ENCODE measurements at regions not wholly inside any gene's neighbourhood (a gene's known extent, or its start where the extent isn't known, plus 50 kb on each side); places are given as distances from the start of the nearest gene placed in this dataset.

- H3K27ac ChIP-seq, result no peak overlapping the region
- intact Hi-C loops (cut with DNase I), result no loop called here
- TF ChIP-seq, protein P1, sequence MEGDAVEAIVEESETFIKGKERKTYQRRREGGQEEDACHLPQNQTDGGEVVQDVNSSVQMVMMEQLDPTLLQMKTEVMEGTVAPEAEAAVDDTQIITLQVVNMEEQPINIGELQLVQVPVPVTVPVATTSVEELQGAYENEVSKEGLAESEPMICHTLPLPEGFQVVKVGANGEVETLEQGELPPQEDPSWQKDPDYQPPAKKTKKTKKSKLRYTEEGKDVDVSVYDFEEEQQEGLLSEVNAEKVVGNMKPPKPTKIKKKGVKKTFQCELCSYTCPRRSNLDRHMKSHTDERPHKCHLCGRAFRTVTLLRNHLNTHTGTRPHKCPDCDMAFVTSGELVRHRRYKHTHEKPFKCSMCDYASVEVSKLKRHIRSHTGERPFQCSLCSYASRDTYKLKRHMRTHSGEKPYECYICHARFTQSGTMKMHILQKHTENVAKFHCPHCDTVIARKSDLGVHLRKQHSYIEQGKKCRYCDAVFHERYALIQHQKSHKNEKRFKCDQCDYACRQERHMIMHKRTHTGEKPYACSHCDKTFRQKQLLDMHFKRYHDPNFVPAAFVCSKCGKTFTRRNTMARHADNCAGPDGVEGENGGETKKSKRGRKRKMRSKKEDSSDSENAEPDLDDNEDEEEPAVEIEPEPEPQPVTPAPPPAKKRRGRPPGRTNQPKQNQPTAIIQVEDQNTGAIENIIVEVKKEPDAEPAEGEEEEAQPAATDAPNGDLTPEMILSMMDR (IDR thresholded peaks at IDR 0.05), result no peak
These were observed 346.9 kb upstream of the PODXL start for GRCh38 chr7:131903315-131903714.

DNA sequence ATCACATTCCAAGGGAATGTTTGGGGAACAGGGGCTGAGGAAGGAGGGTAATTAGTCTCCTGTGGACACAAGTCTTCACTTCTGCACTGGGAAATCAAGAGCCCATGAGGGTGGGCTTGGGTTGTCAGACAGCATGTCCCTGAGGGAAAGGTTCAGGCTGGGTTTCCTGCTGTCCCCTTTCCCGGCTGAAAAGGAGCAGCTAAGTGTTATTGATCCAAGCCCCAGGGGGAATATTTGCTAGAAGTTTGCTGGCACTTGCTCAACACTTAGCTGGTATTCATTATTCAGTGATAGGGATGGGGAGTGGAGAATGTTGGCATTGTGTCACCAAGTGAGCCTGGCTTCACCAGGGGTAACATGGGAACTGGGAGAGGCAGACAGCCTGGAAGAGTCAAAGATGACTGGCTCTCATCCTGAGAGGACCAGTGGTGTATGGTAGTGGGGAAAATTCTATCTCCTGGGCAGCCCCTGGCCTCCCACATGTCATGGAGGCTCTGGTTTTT is 344.4 kb upstream of the PODXL start:
- Histone ChIP-seq H3K4me3 (no peak overlapping the region), H3K9me3 (peaks cover 0 to 8% of the 10 kb centered on the region in 2 donors), H3K4me1 (no peaks in the 10 kb centered on the region), H3K27ac (no peak overlapping the region), H3K36me3 (no peaks in the 10 kb centered on the region), H3K27me3 (no peaks in the 10 kb centered on the region)
- peak in 1 of 2 donors; percentile 21 for DNase-seq (ENCODE audit: low spot score in 2 of 2)
- TF ChIP-seq, protein P1 (IDR thresholded peaks at IDR 0.05), result no peak
- intact Hi-C loops (cut with DNase I), result no loop called here

More at GRCh38 chr7:131903315-131903714, 346.9 kb upstream of the PODXL start:
- Histone ChIP-seq H3K4me1 (no peaks in the 10 kb centered on the region), H3K4me3 (no peak overlapping the region), H3K27me3 (no peaks in the 10 kb centered on the region), H3K36me3 (no peaks in the 10 kb centered on the region), H3K9me3 (peaks cover 0 to 8% of the 10 kb centered on the region in 2 donors)
- DNase-seq (ENCODE audit: low spot score in 2 of 2), result no peak

DNA sequence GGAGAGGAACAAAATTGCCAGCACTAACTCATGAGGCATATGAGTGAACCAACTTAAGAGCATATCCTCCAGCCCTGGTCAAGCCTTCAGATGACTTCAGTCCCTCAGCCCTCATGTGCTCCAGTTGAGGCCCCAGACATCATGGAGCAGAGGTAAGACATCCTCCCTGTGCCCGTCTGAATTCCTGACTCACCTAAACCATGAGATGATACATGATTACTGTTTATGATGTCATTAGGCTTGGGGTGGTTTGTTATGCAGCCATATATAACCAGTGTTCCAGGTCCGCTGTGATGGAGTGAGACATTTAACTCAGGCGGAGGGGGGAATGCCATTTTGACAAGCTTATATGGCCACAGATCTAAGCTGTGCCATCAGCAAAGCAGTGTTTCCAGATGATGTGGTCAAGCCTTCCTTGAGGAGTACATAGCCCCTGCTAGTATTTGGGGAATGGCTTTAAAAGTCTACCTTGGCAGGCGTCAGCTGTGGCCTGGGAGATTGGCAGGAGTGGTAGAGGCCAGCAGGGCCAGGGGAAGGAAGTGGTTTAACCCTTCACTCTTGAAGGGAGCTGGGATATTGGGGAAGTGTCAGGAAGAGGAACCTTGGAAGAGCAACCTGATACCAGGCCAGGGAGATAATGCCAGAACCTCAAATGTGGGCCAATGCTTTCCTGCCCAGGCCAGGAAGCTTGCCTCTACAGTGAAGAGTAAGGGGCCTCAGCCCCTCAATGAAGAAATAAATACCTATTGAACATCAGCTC is 343.0 kb upstream of the PODXL start:
- intact Hi-C loops (cut with DNase I), result no loop called here
- peaks cover 0 to 8% of the 10 kb centered on the region in 2 donors for H3K9me3 ChIP-seq
- TF ChIP-seq, protein P1 (IDR thresholded peaks at IDR 0.05), result no peak
- no peaks in the 10 kb centered on the region for H3K4me1 ChIP-seq
- H3K27ac ChIP-seq, result no peak overlapping the region
- peak in 1 of 2 donors; percentile 27 for DNase-seq (ENCODE audit: low spot score in 2 of 2)
- no peaks in the 10 kb centered on the region for H3K36me3 ChIP-seq
- no peak overlapping the region for H3K4me3 ChIP-seq
- no peaks in the 10 kb centered on the region for H3K27me3 ChIP-seq

DNA sequence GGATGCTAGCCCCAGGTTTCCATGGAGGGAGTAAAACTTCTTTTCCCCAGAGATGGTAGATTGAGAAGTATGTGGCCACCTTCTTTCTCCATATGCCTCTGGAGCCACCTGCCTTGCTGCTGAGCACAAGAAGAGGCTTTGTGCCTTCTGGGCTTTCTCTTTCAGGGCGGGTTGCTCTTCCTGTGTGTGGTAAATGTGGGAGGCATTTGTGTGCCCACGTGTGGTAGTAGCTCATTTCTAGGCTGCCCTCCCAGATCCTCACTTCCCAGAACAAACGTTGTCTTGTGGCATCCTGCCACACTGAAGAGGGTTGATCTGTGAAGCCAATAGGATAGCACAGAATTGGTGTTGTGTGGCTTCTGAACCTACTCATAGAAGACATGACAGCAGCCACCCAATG is 342.0 kb upstream of the PODXL start:
- no peaks in the 10 kb centered on the region for H3K27me3 ChIP-seq
- H3K4me1 ChIP-seq, result no peaks in the 10 kb centered on the region
- H3K36me3 ChIP-seq, result no peaks in the 10 kb centered on the region
- no peak overlapping the region for H3K4me3 ChIP-seq
- intact Hi-C loops (cut with DNase I), result no loop called here
- TF ChIP-seq, protein P1 (IDR thresholded peaks at IDR 0.05), result no peak
- H3K27ac ChIP-seq, result no peak overlapping the region
- H3K9me3 ChIP-seq, result peaks cover 0 to 3% of the 10 kb centered on the region in 2 donors
- DNase-seq (ENCODE audit: low spot score in 2 of 2), result peak in 1 of 2 donors; percentile 8

GRCh38 chr7:131897790-131898165 is 341.4 kb upstream of the PODXL start:
- Histone ChIP-seq H3K4me1 (no peaks in the 10 kb centered on the region), H3K36me3 (no peaks in the 10 kb centered on the region), H3K27me3 (no peaks in the 10 kb centered on the region), H3K4me3 (no peak overlapping the region), H3K27ac (no peak overlapping the region), H3K9me3 (no peaks in the 10 kb centered on the region)
- DNase-seq (ENCODE audit: low spot score in 2 of 2), result peak in 1 of 2 donors; percentile 31
- intact Hi-C loops (cut with DNase I), result no loop called here
- TF ChIP-seq, protein P1 (IDR thresholded peaks at IDR 0.05), result no peak
